DOHH2 (cell line): ENCODE measurements at regions not wholly inside any gene's neighbourhood (a gene's known extent, or its start where the extent isn't known, plus 50 kb on each side); places are given as distances from the start of the nearest gene placed in this dataset.

ENCODE experiments used
- H3F3A ChIP-seq: fragments of 200-600 bp; sonication (generic), shearing (Covaris generic); 2 replicates; pipeline ENCODE4 v1.6.0; 2016; ENCODE audit warnings: antibody characterized with exemption, mild to moderate bottlenecking; ENCODE audit not compliant: control insufficient read depth, insufficient read depth
- H3K27ac ChIP-seq: fragments of 200-600 bp; sonication (generic); 2 replicates; pipeline ENCODE4 v1.5.1; 2014; ENCODE audit warnings: low read depth, mild to moderate bottlenecking, low read length, moderate library complexity
- H3K27me3 ChIP-seq: fragments of 200-600 bp; sonication (generic); 2 replicates; pipeline ENCODE4 v1.6.1; 2014; ENCODE audit warnings: mild to moderate bottlenecking, low read length, mixed read lengths; ENCODE audit not compliant: control insufficient read depth
- H3K36me3 ChIP-seq: fragments of 200-600 bp; sonication (generic); 2 replicates; pipeline ENCODE4 v1.6.1; 2014; ENCODE audit warnings: mild to moderate bottlenecking, low read length, moderate library complexity, mixed read lengths; ENCODE audit not compliant: control insufficient read depth
- H3K4me1 ChIP-seq: fragments of 200-600 bp; sonication (generic); 2 replicates; pipeline ENCODE4 v1.6.1; 2014; ENCODE audit warnings: mild to moderate bottlenecking, low read length, mixed read lengths; ENCODE audit not compliant: control insufficient read depth
- H3K4me2 ChIP-seq: fragments of 200-600 bp; sonication (generic); 2 replicates; pipeline ENCODE4 v1.6.0; 2014; ENCODE audit warnings: mild to moderate bottlenecking, low read length, moderate library complexity
- H3K4me3 ChIP-seq: fragments of 200-600 bp; sonication (generic); 2 replicates; pipeline ENCODE4 v1.5.1; 2014; ENCODE audit warnings: mild to moderate bottlenecking, low read length, mixed read lengths
- H3K79me2 ChIP-seq: fragments of 200-600 bp; sonication (generic); 2 replicates; pipeline ENCODE4 v1.6.1; 2014; ENCODE audit warnings: mild to moderate bottlenecking, low read length, mixed read lengths; ENCODE audit not compliant: control insufficient read depth
- H3K9me2 ChIP-seq: fragments of 200-600 bp; sonication (generic); replicated peaks from 2 replicates; pipeline ENCODE4 v1.6.1; 2014; ENCODE audit warnings: mild to moderate bottlenecking, low read length, mixed read lengths; ENCODE audit not compliant: control insufficient read depth
- H3K9me3 ChIP-seq: fragments of 200-600 bp; sonication (generic); 2 replicates; pipeline ENCODE4 v1.6.1; 2014; ENCODE audit warnings: antibody characterized with exemption, low read length, mixed read lengths; ENCODE audit not compliant: control insufficient read depth, insufficient read depth
- H4K20me1 ChIP-seq: fragments of 200-600 bp; sonication (generic); 2 replicates; pipeline ENCODE4 v1.6.0; 2014; ENCODE audit warnings: low read depth, mild to moderate bottlenecking, antibody characterized with exemption, low read length, moderate library complexity; ENCODE audit not compliant: control insufficient read depth, insufficient read depth
- EZH2phosphoT487 ChIP-seq: fragments of 200-600 bp; sonication (generic); IDR thresholded peaks from 2 replicates; pipeline ENCODE4 v1.6.1; 2017; ENCODE audit warnings: borderline replicate concordance, mild to moderate bottlenecking, antibody characterized with exemption, low read length, moderate library complexity, mixed read lengths
- TF ChIP-seq, protein P1 (sequence below): fragments of 200-600 bp; sonication (generic); IDR thresholded peaks from one replicate; pipeline ENCODE4 v1.5.1; 2014; ENCODE audit warnings: antibody characterized with exemption, mild to moderate bottlenecking, low read depth, low read length; ENCODE audit not compliant: poor library complexity, severe bottlenecking

DNA sequence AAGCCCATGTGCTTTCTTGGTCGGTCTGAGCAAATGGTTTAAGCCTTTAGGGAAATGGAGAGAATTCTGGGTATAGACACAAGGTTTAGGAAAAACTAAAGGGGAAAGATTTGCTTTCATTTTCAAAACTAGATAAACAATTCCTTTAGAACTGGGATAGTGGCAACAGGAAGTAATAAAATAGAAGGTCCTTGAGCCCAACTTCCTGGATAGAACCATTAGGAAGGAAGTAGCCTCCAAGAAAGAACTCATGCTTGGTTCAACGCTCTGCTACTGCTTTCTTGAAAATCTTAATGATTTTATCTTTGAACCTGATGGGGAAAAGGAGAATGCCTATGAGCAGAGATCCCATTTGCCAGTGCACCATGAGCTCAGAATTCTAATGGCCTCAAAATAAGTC, 147.0 kb upstream of the THRB start:
- Histone ChIP-seq H3K4me2 (no peak overlapping the region), H4K20me1 (no peaks in the 10 kb centered on the region), H3K27ac (no peak overlapping the region), H3K4me3 (no peak overlapping the region), H3K4me1 (no peaks in the 10 kb centered on the region), H3K79me2 (no peaks in the 10 kb centered on the region), H3K9me3 (no peaks in the 10 kb centered on the region), H3K27me3 (no peaks in the 10 kb centered on the region), H3K9me2 (no peaks in the 10 kb centered on the region), H3K36me3 (no peaks in the 10 kb centered on the region), H3F3A (no peaks in the 10 kb centered on the region)
- no peak for TF ChIP-seq EZH2phosphoT487
- TF ChIP-seq, protein P1, sequence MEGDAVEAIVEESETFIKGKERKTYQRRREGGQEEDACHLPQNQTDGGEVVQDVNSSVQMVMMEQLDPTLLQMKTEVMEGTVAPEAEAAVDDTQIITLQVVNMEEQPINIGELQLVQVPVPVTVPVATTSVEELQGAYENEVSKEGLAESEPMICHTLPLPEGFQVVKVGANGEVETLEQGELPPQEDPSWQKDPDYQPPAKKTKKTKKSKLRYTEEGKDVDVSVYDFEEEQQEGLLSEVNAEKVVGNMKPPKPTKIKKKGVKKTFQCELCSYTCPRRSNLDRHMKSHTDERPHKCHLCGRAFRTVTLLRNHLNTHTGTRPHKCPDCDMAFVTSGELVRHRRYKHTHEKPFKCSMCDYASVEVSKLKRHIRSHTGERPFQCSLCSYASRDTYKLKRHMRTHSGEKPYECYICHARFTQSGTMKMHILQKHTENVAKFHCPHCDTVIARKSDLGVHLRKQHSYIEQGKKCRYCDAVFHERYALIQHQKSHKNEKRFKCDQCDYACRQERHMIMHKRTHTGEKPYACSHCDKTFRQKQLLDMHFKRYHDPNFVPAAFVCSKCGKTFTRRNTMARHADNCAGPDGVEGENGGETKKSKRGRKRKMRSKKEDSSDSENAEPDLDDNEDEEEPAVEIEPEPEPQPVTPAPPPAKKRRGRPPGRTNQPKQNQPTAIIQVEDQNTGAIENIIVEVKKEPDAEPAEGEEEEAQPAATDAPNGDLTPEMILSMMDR = no peak

DNA sequence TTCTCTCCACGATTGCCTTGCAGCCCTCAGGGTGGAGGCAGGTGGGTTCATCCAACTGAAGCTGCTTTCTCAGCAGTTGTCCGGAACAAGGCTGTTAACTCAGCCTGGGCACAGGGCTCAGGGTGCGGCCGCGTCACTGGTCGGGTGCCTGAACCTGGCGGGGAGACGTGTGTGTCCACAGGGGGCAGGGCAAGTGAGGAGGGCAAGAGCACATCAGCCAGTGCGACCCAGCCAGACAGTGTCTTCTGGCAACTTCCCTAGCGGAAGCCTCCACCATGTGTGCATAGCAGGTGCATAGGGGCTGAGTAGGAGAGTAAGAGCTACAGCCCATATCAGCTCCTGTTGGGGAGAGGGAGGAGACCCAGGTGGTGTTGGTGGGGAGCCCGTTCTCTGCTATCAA, 150.4 kb upstream of the THRB start:
- Histone ChIP-seq H3K9me2 (no peaks in the 10 kb centered on the region), H3K27me3 (no peaks in the 10 kb centered on the region)

DNA sequence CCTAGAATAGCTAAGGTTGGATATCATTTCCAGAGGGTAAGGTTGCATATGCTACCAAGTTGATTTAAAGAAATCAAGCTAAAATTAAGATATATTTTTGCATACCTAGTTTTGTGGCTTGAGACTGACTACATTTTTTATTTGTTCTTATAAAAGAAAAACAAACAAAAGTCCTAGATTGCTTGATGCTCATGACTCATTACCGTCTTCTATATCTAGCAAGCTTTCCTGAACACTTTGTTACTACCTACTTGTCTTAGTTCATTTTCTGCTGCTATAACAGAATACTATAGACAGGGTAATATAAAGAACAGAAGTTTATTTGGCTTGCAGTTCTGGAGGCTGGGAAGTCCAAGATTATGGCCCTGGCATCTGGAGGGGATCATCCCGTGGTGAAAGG, 152.1 kb upstream of the THRB start:
- Histone ChIP-seq H3K9me3 (no peaks in the 10 kb centered on the region), H4K20me1 (no peaks in the 10 kb centered on the region), H3F3A (no peaks in the 10 kb centered on the region), H3K4me3 (no peak overlapping the region), H3K27me3 (no peaks in the 10 kb centered on the region), H3K4me1 (no peaks in the 10 kb centered on the region), H3K36me3 (no peaks in the 10 kb centered on the region), H3K4me2 (no peak overlapping the region), H3K9me2 (no peaks in the 10 kb centered on the region), H3K27ac (no peak overlapping the region), H3K79me2 (no peaks in the 10 kb centered on the region)
- no peak for TF ChIP-seq EZH2phosphoT487
- TF ChIP-seq, protein P1 = no peak

More for the DNA sequence above, 150.4 kb upstream of the THRB start:
- Histone ChIP-seq H3F3A (no peaks in the 10 kb centered on the region), H3K4me1 (no peaks in the 10 kb centered on the region), H3K79me2 (no peaks in the 10 kb centered on the region), H3K27ac (no peak overlapping the region), H3K4me2 (no peak overlapping the region), H3K36me3 (no peaks in the 10 kb centered on the region), H3K4me3 (no peak overlapping the region), H4K20me1 (no peaks in the 10 kb centered on the region), H3K9me3 (no peaks in the 10 kb centered on the region)
- TF ChIP-seq, protein P1 = no peak
- no peak for TF ChIP-seq EZH2phosphoT487

DNA sequence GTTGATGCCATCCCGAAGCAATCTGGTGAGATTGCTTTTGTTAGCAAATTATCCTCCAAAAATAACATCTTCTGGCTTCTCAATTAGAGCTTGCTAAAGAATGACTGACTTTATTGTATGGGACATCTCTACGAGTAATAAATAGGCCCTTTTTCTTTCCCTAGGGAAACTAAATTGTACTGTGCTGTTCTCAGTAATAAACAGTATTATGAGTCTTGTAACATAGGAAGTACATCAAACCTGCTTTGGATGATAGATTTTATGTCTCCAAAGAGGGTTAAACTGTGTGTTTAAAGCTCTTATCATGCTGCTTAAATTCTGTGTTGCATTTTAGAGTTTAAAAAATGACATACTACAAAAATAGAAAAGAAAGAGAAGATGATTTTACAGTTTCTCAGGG, 153.4 kb upstream of the THRB start:
- Histone ChIP-seq H3F3A (no peaks in the 10 kb centered on the region), H4K20me1 (no peaks in the 10 kb centered on the region), H3K36me3 (no peaks in the 10 kb centered on the region), H3K27ac (no peak overlapping the region), H3K9me3 (no peaks in the 10 kb centered on the region), H3K4me3 (no peak overlapping the region), H3K4me2 (no peak overlapping the region), H3K9me2 (no peaks in the 10 kb centered on the region), H3K79me2 (no peaks in the 10 kb centered on the region), H3K4me1 (no peaks in the 10 kb centered on the region), H3K27me3 (no peaks in the 10 kb centered on the region)
- TF ChIP-seq EZH2phosphoT487 = no peak
- TF ChIP-seq, protein P1 = no peak
